Calu3 (cell line): ENCODE measurements at regions not wholly inside any gene's neighbourhood (a gene's known extent, or its start where the extent isn't known, plus 50 kb on each side); places are given as distances from the start of the nearest gene placed in this dataset.

Experiments
- BruUV-seq: library from RNA; stranded (reverse); fragments of 400-500 nt; replicated peaks from 2 replicates; lab custom pipeline; 2021; lab: Mats Ljungman, UMichigan
- CTCF ChIA-PET: fragments of 300-600 bp; sonication (Branson Sonifier 250); formaldehyde crosslinking; loops from one replicate; lab custom pipeline; 2022; ENCODE audit warnings: antibody characterized with exemption; lab: Charles Lee
- DNase-seq: peaks from one replicate; pipeline ENCODE4 v3.0.0; 2022
- H3K27ac Mint-ChIP-seq: one replicate; pipeline ENCODE4 v1.8.0; 2022; ENCODE audit warnings: mixed read lengths; ENCODE audit not compliant: unreplicated experiment
- H3K27me3 Mint-ChIP-seq: one replicate; pipeline ENCODE4 v1.8.0; 2022; ENCODE audit warnings: mixed read lengths; ENCODE audit not compliant: unreplicated experiment
- H3K36me3 Mint-ChIP-seq: one replicate; pipeline ENCODE4 v1.8.0; 2022; ENCODE audit warnings: mild to moderate bottlenecking, moderate library complexity, mixed read lengths; ENCODE audit not compliant: insufficient read depth, unreplicated experiment
- H3K4me1 Mint-ChIP-seq: one replicate; pipeline ENCODE4 v1.8.0; 2022; ENCODE audit warnings: mild to moderate bottlenecking, low read depth, mixed read lengths; ENCODE audit not compliant: unreplicated experiment
- H3K4me3 Mint-ChIP-seq: one replicate; pipeline ENCODE4 v1.8.0; 2022; ENCODE audit warnings: mild to moderate bottlenecking, low read depth, moderate library complexity, mixed read lengths; ENCODE audit not compliant: unreplicated experiment
- H3K9me3 Mint-ChIP-seq: one replicate; pipeline ENCODE4 v1.8.0; 2022; ENCODE audit warnings: low read depth, mixed read lengths; ENCODE audit not compliant: unreplicated experiment
- intact Hi-C: fragments of 100-400 bp; cut with micrococcal nuclease; formaldehyde crosslinking; loops from one replicate; pipeline ENCODE4 v1.10.0; 2022; ENCODE audit not compliant: unreplicated experiment
- TF ChIP-seq, protein P1 (sequence below): fragments of 200-600 bp; IDR thresholded peaks from one replicate; pipeline ENCODE4 v1.8.0; 2022; ENCODE audit warnings: antibody characterized with exemption; ENCODE audit not compliant: unreplicated experiment

DNA sequence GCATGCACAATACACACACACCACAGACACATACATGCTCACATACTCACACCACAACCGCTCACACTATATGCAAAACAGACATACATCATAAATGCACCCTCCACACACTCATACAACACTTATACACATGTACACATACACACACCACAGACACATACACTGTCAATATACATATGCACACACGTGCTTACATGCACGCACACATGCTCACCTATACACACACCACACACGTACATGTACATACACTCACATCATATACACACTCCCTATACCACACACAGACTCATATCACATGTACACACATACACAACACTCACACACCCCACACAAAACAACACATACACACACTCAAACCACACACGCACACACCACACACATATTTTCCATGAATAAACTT, 885.3 kb downstream of the TBC1D22A start:
- Mint-ChIP-seq H3K27me3 (no peaks in the 10 kb centered on the region), H3K36me3 (no peaks in the 10 kb centered on the region), H3K4me3 (no peak overlapping the region), H3K27ac (no peak overlapping the region), H3K9me3 (peaks cover 14% of the 10 kb centered on the region), H3K4me1 (no peaks in the 10 kb centered on the region)
- no TSS peak for BruUV-seq
- TF ChIP-seq, protein P1, sequence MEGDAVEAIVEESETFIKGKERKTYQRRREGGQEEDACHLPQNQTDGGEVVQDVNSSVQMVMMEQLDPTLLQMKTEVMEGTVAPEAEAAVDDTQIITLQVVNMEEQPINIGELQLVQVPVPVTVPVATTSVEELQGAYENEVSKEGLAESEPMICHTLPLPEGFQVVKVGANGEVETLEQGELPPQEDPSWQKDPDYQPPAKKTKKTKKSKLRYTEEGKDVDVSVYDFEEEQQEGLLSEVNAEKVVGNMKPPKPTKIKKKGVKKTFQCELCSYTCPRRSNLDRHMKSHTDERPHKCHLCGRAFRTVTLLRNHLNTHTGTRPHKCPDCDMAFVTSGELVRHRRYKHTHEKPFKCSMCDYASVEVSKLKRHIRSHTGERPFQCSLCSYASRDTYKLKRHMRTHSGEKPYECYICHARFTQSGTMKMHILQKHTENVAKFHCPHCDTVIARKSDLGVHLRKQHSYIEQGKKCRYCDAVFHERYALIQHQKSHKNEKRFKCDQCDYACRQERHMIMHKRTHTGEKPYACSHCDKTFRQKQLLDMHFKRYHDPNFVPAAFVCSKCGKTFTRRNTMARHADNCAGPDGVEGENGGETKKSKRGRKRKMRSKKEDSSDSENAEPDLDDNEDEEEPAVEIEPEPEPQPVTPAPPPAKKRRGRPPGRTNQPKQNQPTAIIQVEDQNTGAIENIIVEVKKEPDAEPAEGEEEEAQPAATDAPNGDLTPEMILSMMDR, result no peak
- no peak for DNase-seq
- CTCF ChIA-PET, result no interaction called here
- intact Hi-C loops, result no loop called here

DNA sequence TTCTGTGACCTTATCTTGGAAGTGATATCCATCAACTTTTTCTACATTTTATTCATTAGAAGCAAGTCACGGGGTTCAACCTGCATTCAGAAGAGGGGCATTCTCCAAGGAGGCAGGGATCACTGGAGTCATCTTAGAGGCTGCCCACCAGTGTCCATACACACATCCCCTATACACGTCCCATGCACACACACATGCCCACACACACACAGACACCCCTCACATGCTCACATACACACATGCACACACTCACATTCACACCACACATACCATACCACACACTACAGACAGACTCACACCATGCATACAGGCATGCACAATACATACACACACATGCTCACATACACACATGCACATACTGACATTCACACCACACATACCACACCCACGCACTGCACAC, 884.7 kb downstream of the TBC1D22A start:
- H3K27me3 Mint-ChIP-seq, result no peaks in the 10 kb centered on the region
- CTCF ChIA-PET, result no interaction called here
- no peak for DNase-seq
- intact Hi-C loops, result no loop called here
- H3K9me3 Mint-ChIP-seq, result peaks cover 11% of the 10 kb centered on the region
- H3K4me3 Mint-ChIP-seq, result no peak overlapping the region
- no peak overlapping the region for H3K27ac Mint-ChIP-seq
- BruUV-seq, result no TSS peak
- H3K36me3 Mint-ChIP-seq, result no peaks in the 10 kb centered on the region
- H3K4me1 Mint-ChIP-seq, result no peaks in the 10 kb centered on the region
- TF ChIP-seq, protein P1, result no peak

DNA sequence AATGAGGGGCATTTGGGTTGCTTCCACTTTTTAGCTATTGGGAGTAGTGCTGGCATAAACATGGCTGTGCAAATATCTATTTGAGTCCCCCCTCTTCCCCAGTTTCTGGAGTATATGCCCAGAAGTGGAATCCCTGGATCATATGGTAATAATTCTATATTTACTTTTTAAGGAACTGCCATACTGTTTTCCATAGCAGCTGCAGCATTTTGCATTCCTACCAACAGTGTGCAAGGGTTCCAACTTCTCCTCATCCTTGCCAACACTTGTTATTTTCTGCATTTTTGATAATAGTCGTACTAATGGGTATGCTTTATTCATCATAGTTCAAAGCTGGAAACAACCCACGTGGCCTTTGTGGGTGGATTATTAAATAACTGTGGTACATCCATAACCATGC, 883.5 kb downstream of the TBC1D22A start:
- no peak overlapping the region for H3K4me3 Mint-ChIP-seq
- CTCF ChIA-PET, result no interaction called here
- intact Hi-C loops, result no loop called here
- TF ChIP-seq, protein P1, result no peak
- no peak for DNase-seq
- no peaks in the 10 kb centered on the region for H3K36me3 Mint-ChIP-seq
- no peaks in the 10 kb centered on the region for H3K4me1 Mint-ChIP-seq
- H3K27ac Mint-ChIP-seq, result no peak overlapping the region
- peaks cover 9% of the 10 kb centered on the region for H3K9me3 Mint-ChIP-seq
- BruUV-seq, result no TSS peak
- H3K27me3 Mint-ChIP-seq, result no peaks in the 10 kb centered on the region

DNA sequence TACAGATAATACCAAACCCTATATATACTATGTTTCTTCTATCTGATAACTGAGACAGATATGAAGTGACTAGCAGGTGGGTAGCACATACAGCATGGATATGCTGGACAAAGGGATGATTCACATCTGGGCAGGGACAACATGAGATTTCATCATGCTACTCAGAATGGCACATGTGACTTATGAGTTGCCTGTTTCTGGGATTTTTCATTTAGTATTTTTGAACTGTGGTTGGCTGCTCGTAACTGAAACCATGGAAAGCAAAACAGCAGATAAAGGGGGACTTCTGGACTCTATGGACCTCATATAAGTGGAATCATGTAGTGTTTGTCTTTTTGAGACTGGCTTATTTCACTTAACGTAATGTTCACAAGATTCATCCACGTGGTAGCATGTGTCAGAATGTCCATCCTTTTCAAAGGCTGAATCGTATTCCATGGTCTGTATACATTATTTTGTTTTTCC, 883.0 kb downstream of the TBC1D22A start:
- H3K36me3 Mint-ChIP-seq, result no peaks in the 10 kb centered on the region

More for the DNA sequence above, 883.0 kb downstream of the TBC1D22A start:
- no peak for DNase-seq
- H3K9me3 Mint-ChIP-seq, result peaks cover 9% of the 10 kb centered on the region
- TF ChIP-seq, protein P1, result no peak
- no peaks in the 10 kb centered on the region for H3K4me1 Mint-ChIP-seq
- no TSS peak for BruUV-seq
- no peaks in the 10 kb centered on the region for H3K27me3 Mint-ChIP-seq
- no peak overlapping the region for H3K4me3 Mint-ChIP-seq
- no peak overlapping the region for H3K27ac Mint-ChIP-seq
- intact Hi-C loops, result no loop called here
- CTCF ChIA-PET, result no interaction called here
